AG04449 (cell line): ENCODE measurements at regions not wholly inside any gene's neighbourhood (a gene's known extent, or its start where the extent isn't known, plus 50 kb on each side); places are given as distances from the start of the nearest gene placed in this dataset.
"Not testable (repeated sequence)": the region's sequence is repeated elsewhere in the genome, so short reads cannot be mapped to it uniquely, and the experiment has no call there.

Experiments
- CTCF ChIA-PET: fragments of 350-600 bp; formaldehyde crosslinking; extraction: SDS; loops from one replicate; lab custom pipeline; 2021; ENCODE audit warnings: antibody characterized with exemption; lab: Yijun Ruan, JAX
- POLR2A ChIA-PET: fragments of 400-600, 350-600 bp; formaldehyde crosslinking; extraction: SDS; loops from one replicate; lab custom pipeline; 2020; ENCODE audit warnings: antibody characterized with exemption, inconsistent platforms; lab: Yijun Ruan, JAX
- DNase-seq: peaks from one replicate; pipeline ENCODE4 v3.0.0-alpha.2; 2010; ENCODE audit warnings: low read depth, low spot score
- H3K4me3 ChIP-seq: 2 replicates; pipeline ENCODE4 v1.5.1; 2011; ENCODE audit warnings: low read depth, mild to moderate bottlenecking, control low read depth, low read length
- CTCF ChIP-seq: IDR thresholded peaks from one replicate; pipeline ENCODE4 v1.5.1; 2011; ENCODE audit warnings: mild to moderate bottlenecking, moderate library complexity, low read length, control low read depth, inconsistent platforms; ENCODE audit not compliant: insufficient read depth; ENCODE audit errors: missing control alignments

- no peak overlapping the region for H3K4me3 ChIP-seq
- POLR2A ChIA-PET = no interaction called here
- no peak for DNase-seq
- CTCF ChIA-PET = no interaction called here
- no peak for TF ChIP-seq CTCF
Measured at GRCh38 chr4:158411269-158411668, 110.4 kb upstream of the RXFP1 start.

GRCh38 chr4:158418679-158419078, 103.0 kb upstream of the RXFP1 start:
- H3K4me3 ChIP-seq, DNase-seq, CTCF ChIA-PET, POLR2A ChIA-PET: not testable (repeated sequence)

GRCh38 chr4:158420782-158421181, 100.9 kb upstream of the RXFP1 start:
- no peak overlapping the region for H3K4me3 ChIP-seq
- ChIA-PET CTCF (no interaction called here), POLR2A (no interaction called here)
- no peak for DNase-seq
- no peak for TF ChIP-seq CTCF

GRCh38 chr4:158422546-158422945, 99.1 kb upstream of the RXFP1 start:
- POLR2A ChIA-PET = no interaction called here

GRCh38 chr4:158428242-158428641, 93.4 kb upstream of the RXFP1 start:
- ChIA-PET CTCF (no interaction called here), POLR2A (no interaction called here)
- no peak overlapping the region for H3K4me3 ChIP-seq
- TF ChIP-seq CTCF = no peak
- no peak for DNase-seq

More at GRCh38 chr4:158422546-158422945, 99.1 kb upstream of the RXFP1 start:
- no peak overlapping the region for H3K4me3 ChIP-seq
- no peak for TF ChIP-seq CTCF
- CTCF ChIA-PET = no interaction called here
- DNase-seq = no peak

GRCh38 chr4:158442736-158443135, 78.9 kb upstream of the RXFP1 start:
- no peak for DNase-seq
- POLR2A ChIA-PET = no interaction called here

GRCh38 chr4:158443731-158444130, 78.0 kb upstream of the RXFP1 start:
- no peak for DNase-seq
- TF ChIP-seq CTCF = no peak
- CTCF ChIA-PET = no interaction called here
- POLR2A ChIA-PET = no interaction called here
- no peak overlapping the region for H3K4me3 ChIP-seq

More at GRCh38 chr4:158442736-158443135, 78.9 kb upstream of the RXFP1 start:
- no peak for TF ChIP-seq CTCF
- H3K4me3 ChIP-seq = no peak overlapping the region
- CTCF ChIA-PET = no interaction called here
